SW 1271 (cell line): ENCODE measurements at regions not wholly inside any gene's neighbourhood (a gene's known extent, or its start where the extent isn't known, plus 50 kb on each side); places are given as distances from the start of the nearest gene placed in this dataset.

Experiments used
- DNase-seq, 2 experiments: peaks; one replicate each; lab custom pipeline; 2025; lab: John Stamatoyannopoulos, UW

DNA sequence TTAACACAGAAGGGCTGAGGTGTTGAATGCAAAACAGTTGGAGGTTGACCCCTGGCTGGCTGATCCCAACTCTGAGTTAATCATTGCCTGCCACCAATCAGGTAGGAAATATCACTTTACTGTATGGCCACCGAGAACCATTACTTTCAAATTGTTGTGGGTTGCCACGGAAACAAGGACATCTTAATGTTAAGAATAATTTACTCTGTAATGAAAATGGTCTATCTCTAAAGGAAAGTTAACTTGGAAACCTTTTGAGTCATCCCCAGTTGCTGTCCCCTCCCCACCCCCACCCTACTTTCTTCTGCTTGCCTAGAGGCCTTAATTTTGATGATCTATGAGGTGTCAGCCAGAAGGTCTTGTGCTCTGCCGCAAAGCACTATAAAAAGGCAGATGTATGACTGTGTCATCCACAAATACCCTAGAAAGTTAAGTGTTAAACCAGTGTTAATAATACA, 78.7 kb upstream of the SNRK start:
- no peak for DNase-seq

DNA sequence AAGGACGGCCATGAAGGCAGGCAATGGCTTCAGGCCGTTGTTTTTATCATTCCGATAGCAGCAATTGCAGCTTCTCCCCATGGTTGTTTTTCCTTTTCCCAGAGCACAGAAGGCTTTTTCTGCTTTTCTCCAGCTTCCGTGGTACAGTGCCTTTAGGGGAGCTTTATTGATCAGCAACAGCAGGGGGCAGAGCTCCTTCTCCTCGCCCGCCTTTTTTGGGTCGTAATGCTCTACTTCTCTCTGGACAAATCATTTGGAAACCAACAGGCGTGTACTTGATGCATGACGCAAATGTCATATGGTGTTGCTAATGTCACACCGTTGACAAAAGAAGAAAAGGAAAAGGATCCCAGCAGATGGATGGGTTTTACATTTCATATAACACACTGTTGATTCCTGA, 79.7 kb upstream of the SNRK start:
- DNase-seq, result no peak

DNA sequence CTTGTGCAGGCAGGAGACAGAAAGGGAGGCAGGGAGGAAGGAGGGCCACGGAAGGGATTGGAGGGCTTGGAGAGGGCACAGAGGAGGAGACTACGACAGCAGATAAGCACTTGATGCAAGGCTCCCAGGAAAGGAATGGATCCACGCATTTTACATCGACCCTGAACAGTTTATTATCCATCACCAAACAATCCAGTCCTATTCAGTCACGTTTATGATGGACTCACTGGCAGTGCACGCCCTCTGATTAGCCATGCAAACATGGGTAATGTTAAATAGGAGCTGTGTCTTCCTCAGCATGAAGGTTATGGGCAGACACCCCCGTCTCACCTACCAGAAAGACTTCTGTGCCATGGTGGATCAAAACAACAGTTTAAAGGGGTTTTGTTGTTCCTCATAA, 80.2 kb upstream of the SNRK start:
- DNase-seq, result no peak

DNA sequence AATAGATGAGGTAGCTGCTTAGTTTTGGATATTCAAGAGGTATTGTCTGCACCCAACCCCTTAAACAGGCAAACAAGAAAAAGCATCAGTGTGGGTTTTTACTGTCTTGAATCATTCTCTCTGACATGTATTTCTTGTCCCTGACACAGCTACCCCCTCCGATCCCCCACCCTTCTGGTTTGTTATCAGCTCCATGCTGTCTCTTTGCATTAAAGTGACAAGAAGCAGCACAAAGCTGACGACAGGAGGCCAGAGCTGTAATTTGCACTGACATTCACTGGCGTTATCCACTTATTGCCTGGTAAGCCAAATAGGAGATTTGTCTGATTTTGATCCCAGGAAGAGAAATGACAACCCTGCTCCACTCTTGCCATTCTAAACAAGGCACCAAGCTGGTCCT, 83.3 kb upstream of the SNRK start:
- no peak for DNase-seq

DNA sequence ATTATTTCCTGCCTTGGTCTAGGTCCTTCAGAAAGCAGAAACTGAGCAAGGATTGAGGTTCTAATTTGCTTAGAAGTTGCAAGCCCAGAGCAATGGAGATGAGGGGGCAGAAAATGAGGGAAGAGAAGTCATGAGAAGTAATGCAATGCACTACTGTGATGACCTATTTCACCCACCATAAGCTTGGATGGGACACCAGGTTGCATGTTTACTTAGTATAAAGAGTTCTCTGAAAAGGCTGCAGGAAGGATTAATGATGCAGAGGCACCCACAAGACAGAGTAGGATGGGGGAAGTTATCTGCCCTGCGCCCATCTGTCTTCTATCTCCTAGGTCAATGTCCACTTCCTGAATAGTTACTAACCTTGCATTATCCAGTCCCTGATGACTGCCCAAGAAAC, 84.8 kb upstream of the SNRK start:
- no peak for DNase-seq

DNA sequence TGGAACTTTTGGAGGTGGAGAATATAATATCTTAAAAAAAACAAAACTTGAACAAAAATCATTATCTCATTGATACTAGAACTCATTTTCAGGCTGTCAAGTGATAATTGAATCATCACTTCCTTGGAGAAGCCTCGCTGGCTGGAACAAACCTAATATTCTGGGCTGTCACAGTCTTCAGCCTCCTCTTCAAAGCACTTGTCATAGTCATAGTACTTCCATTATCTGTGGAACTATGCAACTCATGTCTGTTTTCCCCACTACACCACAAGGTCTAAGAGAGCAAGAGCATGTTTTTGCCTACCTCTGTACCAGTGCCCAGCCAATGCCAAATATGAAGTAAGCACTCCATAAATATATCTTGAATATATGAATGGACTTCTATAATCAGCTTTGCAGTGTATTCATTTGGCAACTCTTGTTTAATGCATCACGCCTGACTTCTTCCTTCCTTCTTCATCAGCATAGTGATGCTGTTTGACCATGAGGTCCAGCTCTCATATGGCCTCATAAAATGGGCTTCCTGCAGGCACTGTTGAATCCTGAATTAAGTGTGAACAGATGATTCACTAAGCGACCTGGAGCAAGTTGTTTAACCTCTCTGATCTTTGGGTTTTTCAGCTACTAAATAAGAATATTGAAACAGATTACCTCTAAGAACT, 86.6 kb upstream of the SNRK start:
- DNase-seq, result no peak

DNA sequence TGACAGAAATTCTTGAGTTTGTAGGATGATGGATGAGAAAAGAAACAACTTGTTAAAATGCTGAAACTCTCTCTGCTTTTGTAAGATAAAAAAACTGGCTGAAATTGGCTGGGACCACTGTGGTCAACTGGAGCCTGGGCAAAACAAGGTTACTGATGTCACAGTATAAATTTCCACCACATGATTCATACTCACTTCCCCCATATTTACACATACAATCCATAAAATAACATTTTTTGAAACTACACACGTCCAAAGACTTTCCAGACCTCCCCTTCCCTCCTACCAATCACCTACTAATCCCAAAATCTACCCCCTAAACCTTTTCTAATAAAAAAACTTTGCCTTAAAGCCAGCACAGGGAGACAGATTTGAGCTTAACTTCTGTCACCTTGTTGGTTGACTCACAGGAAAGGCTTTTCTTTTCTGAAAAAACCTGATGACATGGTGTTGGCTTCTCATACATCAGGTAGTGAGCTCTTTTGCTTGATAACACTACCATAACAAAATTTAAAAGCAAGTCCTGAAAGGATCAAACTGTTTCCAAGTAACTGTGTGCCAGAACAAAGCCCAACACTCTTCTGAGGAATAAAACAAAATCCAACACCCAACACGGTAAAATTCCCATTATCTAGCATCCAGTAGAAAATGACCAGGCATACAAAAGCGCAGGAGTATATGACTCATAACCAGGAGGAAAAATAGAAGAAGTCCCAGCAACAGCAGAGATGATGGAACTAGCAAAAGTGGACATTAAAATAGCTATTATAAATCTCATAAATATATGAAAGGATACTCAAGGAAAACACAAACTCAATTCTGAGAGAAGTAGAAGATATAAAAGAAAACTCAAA, 87.3 kb upstream of the SNRK start:
- no peak for DNase-seq

DNA sequence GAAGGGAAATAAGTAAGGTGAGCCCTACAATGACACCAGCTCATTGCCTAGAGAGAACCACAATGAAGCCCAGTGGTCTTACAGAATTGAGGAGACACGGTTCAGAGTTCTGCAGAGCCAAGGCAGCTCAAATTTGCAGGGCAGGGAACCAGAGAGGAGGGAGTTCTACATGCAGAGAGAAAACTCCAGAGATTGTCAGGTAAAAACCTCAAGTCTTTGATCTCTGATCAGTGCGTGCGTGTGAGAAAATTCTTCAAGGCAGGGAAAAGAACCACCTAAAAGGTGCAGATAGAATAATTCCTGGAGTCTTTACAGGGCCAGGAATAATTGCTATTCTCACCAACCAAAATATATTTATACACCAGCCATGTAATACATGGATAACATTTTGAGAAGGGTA, 88.0 kb upstream of the SNRK start:
- no peak for DNase-seq

DNA sequence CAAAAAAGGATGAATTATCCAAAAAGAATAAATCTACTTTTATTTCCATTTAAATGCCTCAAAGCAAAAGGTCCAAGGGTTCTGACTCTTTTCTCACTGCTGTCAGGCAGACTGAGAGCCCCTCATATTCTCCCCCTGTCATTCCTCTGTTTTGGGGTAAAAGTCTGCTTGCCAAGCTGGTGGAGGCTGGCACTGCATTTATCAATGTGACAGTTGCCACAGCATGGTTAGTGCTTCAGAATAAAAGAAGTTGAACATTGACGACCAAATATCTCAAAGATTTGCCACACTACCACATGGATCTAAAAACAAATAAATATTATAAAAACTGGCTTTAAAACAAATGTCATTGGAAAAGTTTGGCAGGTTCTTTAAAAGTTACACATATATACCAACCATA, 89.2 kb upstream of the SNRK start:
- no peak for DNase-seq

DNA sequence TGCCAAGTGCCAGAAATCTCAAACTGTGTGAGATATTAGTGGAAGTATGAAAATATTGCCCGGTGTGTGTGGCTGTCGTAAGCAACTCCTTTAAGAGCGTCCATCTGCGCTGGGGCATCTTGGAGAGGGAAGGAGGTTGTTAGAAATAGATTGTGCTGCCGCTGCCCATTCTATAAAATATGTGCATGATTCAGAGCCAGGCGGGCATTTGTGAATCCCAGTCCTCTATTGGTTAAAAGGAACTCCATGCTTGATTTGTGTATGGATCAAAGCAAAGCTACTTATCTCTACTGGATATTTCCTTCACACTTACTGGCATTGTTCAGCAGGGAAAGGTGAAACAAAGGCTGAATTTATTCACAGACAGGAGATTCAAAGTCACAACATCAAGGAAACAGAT, 89.6 kb upstream of the SNRK start:
- DNase-seq, result no peak

DNA sequence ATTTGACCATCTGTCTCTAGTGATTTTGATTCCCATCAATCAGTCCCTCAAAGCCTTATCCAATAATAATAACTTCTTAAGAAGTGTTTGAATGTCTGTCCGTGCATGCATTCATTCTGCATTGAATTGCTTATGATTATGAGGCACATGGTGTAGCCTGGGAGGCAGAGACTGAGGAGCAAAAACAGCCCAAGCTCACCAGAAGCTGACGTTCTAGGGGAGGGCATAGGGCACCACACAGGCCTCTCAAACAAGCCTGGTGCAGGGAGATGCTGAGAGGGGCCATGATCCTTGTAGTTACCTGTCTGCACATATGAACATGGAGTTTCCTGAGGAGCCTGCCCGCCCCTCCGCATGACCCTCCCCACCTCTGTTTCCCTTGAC, 89.2 kb upstream of the POMGNT2 start:
- DNase-seq, result no peak

DNA sequence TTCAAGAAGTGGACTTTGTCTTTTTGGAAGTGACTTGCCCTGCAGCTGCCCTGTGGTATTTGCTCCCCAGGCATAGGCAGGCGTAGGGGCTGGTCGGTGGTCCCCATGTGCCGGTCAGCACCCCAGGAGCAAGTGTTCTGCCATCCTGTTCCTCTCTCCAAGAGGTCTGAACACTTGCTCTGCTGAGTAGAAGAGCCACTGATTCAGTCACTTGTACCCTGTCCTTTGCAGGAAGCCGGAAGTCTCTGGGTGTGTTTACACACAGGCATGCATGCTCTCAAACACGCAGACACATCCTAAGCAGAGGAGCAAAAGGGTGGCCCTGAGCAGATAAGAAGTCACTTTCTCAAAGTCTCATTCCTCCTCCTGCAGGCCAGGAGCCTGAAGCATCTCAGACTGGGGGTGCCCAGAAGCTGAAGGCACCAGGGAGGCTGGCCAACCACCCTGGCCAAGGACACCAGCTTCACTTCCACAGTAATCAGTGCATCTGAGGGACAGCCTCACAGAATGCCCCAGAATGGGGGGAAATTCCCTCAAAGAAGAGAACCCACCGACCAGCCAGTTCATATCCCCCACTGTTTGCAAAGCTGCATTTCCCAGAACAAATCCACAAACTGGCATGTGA, 88.7 kb upstream of the POMGNT2 start:
- no peak for DNase-seq

DNA sequence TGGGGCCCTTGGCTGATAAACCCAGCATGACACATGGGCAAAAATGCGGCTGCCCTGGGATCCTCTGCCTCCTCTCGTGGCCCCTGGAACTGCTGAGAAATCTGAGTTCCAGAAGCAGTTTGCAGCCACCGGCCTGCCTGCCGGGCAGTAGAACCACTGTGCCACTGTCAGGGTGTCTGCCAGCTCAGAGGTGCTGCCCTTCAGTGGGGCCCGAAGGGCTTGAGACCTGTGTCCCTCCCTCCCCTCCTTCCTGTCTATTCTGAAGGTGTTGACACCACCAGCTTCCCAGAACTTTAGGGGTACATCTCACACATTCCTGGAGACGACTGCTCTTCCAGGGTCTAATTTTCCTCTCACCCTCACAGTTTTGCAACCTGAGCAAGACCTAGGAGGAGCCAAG, 88.2 kb upstream of the POMGNT2 start:
- no peak for DNase-seq

DNA sequence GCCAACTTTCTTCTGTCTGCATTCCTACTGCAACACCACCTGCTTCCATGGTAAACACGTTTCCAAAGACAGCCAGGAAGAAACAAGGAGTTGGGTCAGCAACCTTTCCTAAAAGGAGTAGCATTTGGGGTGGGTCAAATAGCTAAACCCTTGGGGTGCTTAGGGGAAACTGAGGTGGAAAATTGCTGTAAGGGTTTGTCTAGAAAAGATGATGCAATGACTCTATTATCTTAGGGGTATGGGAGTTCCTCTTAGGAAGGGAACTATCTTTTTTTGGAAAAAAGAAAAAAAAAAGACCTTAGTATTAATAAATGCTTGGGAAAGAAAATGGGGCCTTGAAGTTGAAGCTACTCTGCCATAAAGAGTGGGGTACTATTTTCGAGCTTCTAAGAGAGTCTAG, 86.1 kb upstream of the POMGNT2 start:
- DNase-seq, result no peak

DNA sequence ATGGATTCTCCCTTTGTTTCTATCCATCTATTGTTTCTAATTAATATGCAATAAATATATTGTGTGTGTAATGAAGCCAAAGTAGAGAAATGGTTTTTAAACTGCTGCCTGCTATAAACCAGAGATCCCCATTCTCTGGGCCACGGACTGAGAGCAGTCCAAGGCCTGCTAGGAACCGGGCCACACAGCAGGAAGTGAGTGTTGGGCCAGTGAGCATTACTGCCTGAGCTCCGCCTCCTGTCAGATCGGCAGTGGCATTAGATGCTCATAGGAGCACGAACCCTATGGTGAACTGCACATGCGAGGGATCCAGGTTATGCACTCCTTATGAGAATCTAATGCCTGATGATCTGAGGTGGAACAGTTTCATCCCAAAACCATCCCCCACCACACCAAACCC, 85.2 kb upstream of the POMGNT2 start:
- DNase-seq, result no peak

DNA sequence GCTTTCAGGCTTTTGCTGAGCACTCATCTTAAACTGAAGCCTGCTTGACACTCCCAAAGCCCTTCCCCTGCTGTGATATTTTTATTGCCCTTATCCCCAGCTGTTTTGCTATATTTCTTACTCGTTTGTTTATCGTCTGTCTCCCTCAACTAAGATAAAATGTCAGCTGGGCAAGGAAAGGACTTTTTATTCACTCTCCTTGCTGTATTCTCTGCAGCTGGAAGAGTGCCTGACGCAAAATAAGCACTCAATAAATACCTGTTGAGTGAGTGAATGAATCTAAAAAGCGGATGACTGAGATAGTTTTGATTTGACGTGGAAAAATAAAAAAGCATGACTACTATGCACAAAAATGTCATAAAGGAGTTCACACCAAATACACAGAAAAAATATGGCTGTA, 84.8 kb upstream of the POMGNT2 start:
- DNase-seq, result no peak

DNA sequence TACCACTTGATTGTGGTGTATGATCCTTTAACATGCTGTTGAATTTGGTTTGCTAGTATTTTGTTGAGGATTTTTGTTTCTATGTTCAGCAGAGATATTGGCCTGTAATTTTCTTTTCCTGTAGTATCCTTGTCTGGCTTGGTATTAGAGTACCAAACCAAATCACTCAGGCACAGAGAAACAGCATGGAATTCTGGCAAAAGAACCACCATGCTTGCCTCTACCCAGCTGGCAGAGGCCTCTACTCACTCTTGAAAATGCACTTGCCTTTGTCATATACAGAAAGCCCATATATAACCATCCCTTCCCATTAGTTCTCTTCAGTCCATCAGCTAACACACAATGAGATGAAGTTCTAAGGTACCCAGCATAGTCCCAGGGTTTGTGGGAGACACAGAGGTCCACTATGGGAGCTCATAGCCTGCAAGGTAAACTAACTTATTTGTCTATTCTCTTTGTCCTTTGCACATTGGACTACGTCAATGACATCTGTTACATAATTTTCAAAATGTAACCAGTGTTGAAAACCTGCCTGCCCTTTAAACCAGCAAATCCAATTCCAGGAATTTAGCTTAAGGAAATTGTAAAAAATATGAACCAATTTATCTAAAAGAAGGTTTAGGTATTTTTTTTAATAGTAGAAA, 82.1 kb upstream of the POMGNT2 start:
- no peak for DNase-seq

DNA sequence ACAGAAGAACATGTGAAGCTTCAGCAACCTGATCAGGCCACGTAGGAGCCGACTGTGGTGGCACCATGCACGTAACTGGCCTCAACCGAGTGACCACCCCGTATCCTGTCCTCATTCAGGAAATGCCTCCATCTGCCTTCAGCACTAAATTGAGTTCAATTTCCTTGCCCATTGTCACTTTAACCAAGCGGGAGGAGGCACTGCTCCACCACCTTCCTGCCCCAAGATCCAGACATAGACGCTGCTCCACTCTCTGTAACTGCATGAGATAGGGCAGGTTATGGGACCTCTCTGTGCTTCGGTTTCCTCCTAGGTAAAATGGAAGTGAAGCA, 80.1 kb upstream of the POMGNT2 start:
- no peak for DNase-seq

DNA sequence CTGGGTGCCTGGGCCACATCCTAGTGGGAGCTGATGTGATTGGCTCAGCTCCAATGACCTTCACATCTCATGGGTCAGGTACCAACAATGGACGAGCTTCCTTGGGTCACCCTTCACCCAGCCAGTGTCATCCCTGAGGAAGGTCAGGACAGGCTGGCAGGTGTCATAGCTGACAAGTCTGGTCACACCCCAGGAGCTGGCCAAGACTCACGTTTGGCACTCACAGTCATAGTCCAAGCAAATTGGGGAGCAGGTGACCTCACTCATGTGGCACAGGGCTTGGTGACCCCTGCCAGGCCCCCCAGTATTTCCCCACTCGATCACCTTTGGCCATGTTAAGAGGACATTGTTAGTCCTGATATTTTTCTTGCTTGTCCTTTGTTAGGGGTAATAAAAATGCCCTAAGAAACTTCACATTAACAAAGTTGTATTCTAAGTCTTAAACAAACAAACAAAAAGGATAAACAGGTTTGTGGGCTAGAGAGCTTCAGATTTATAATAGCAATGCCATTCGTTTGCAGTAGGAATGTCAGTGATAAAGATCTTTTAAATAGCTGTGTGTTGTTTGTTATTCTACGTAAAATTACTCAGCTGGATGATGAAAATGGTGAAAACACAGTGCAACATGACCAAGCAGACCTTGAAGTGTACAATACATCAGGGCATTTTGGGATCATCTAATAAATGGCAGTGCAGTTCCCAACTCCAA, 79.5 kb upstream of the POMGNT2 start:
- DNase-seq, result no peak

DNA sequence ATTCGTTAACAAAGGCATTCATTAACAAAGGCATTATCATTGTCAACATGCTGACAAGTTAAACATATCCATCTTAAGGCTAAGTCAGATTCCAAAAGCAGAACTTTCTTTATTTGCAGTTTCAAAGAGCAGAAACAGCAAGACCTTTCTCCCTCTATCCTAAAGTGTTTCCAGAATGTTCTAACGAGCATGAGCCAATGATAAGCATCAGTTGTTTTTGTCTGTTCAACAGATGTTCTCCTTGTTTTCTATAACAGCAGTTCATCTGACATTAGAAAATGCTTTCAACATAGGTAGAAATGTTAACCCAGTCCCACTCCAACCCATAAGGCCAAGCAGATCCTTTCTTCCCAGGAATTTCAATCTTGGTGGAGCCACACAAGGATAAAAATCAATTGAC, 77.6 kb upstream of the POMGNT2 start:
- DNase-seq, result no peak

DNA sequence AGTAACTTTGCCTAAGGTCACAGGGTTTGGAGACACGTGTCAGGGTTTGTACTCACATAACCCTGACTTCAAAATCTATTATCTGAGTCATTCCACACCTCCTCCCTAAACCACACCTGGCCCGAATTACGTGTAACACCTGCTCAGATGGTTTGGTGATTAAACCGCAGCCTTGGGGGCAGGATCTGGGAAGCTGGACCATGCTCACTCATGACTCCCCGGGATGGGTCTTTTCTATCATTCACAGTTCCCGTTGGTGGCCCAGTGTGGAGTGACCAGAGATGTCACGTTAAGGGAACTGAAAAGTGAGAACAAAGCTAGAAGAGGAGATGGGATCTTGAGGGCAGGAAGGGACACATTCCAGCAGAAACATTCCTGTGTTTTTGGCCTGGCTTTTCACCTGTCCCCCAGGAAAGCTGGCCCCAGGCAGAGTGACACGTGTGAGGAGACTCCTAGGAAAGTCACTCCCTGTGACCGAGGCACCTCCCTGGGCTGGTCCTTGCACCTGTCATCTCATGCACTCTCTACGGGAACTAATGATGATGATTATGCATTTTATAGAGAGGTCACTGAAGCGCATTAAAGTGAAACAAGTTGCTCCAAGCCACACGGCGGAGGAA, 75.4 kb upstream of the POMGNT2 start:
- DNase-seq, result no peak

DNA sequence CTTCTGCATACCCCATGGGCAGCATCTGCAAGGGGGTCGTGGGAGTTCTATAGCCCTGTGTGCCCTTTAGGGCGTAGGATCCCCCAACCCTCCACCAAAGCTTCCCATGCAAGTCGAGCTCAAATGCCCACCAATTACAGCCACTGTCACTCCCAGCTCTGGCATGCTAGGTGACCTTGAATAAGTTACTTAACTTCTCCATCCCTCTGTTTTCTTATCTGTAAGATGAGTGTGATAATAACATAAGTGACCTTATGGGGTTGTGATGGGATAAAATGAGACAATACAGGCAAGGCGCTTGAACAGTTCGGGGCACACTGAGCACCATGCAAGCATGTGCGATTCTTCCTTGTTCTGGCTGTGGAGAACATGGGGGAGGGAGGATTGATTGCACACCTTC, 74.8 kb upstream of the POMGNT2 start:
- no peak for DNase-seq
